Stimulated activated CD8-positive, alpha-beta memory T cell treated with anti-CD3 and anti-CD28 coated beads, Interleukin-7, amount 100 ng/mL, for 1 hour (primary cell): ENCODE measurements at regions not wholly inside any gene's neighbourhood (a gene's known extent, or its start where the extent isn't known, plus 50 kb on each side); places are given as distances from the start of the nearest gene placed in this dataset.
"Not testable (repeated sequence)": the region's sequence is repeated elsewhere in the genome, so short reads cannot be mapped to it uniquely, and the experiment has no call there.

Source experiments
- DNase-seq, 2 donors: peaks; one replicate each; pipeline ENCODE4 v3.0.0-alpha.2; 2020; ENCODE audit warnings: low read depth in 2 of 2

DNA sequence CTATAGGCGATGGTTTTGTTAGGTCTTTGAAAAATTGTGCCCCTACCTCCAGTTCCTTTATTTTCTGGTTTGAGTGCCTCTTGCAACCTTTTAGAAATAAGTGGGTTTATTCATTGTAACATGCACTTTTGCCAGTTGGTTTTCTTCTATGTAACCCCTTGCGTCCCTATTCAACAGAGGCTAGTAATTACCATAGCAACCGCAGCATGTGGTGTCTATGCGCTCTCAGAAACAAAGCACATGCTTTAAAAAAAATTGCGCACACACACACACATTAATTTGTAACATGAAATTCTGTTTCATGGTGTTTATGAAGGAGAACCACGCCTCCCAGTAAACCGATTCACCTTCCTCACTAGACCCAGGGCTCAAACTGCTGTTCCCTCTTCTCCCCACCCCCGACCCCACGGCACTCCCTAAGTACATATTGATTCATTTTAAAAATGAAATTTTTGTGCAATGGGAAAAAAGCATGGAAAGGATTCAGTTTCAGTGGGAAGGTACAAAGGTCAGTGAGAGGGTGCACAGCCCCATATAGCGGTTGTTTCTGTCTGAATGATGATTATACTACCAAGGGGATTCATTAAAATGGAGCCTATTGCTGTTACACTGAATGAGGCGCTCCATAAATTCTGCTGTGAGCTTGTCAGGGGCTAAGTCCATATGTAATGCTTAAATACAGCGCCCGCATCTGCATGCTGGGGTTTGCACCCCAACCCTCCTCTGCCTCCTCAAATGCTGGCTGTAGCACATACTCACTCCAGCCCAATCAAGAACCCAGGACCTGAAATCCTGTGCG, 206.9 kb downstream of the ICOS start:
- no peak for DNase-seq

DNA sequence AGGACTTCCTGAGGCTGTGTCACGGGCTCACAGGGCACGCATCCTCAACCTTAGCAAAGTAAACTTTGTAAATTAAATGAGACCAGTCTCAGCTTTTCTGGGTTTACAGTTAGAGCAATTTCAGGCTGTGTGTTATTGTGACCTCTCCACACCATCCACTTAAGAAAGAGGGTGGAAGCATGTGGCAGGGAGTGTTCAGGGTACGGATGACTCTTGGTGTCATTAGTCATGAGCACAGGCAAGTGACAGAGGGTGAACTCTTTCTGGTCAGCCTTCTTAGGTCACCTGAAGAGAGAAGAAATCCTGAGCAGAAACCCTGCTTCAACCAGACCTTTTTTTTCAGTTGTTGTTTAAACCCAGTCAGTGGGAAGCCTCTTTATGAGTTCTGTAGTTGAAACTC, 207.9 kb downstream of the ICOS start:
- DNase-seq: no peak

DNA sequence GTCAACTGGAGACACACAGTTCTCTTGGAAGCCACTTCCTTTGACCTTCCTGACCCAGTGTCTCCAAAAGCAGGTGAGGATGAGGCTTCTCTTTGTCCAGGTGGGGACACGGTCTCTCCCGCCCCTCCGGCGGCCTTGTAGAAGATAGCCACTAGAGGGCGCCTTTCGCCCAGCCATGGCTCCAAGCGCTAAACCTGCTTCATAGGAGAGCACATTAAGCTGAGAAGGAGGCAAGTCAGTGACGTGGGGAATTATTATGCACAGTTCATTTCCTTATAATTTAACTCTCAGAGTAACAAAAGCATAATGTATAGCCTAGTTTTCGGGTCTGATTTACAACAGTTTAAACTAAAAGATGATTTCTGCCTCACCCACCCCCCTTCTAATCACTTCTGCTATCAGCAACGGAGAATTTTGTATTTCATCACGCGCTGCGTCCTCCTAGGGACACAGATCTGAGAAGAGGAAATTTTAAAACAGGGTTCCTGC, 208.7 kb downstream of the ICOS start:
- peak; percentile 54 to 55 for DNase-seq

DNA sequence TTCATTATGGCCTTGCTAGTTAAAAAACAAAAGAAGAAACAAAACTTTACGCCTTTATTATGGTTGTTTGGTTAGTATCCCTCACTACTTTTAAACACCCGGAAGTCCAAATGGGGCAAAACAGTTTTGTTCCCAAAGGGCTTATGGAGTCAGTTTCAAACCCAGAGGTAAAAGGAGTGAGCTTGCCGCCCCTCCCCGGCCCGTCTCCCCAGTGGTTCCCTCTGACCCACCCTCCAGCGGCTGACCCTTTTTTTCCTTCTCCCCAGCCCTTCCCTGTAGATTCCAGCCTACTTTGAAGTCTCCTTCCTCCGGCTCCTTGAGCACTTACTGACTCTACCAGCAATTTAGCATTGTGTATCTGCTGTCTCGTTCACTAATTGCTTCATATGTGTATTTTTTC, 209.2 kb downstream of the ICOS start:
- DNase-seq: no peak

DNA sequence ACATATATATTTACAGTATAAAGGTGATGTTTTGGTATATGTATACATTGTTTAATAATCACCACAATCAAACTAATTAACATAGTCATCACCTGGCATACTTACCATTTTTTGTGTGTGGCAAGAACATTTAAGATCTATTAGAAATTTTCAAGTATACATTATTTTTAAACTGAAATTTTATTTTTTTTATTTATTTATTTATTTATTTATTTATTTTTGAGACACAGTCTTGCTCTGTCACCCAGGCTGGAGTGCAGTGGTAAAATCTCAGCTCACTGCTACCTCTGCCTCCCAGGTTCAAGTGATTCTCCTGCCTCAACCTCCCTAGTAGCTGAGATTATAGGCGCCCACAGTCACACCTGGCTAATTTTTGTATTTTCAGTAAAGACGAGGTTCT, 210.5 kb downstream of the ICOS start:
- DNase-seq: not testable (repeated sequence)

DNA sequence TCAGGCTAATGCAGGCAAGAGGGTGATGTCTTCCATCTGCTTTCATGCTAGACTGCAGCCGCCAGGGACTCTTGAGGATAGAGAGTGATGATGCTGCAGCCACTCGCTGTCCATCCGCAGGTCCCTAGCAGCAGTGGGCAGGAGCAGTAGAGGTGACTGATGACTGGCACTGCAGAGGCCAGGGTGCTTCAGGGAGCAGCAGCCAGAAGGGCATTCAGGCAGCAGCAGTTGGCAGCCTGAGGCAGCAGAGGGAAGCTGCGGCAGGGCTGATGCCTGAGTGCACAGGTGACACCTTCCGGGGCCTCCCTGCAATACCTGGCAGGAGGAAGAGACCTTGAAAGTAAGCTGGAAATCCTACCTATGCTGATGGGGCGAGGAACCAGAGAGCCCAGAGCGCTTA, 214.2 kb downstream of the ICOS start:
- no peak for DNase-seq

DNA sequence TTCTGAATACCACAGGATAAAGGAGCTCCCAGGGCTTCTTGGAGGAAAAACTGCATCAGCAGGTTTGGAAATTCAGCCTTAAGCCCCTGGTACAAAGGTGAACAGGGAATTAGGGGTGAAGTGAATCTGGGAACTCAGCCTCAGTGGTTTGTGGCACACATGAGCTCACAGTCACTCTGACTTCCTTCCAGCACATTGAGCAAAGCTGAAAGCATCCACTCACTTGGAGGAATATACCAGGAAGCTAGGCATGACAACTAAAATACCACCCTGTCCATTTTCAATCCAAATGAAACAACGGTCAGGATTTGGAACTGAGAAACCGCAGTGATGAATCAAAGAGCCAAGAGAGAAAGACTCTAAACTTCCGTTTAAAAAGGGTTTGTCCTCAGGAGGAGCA, 216.1 kb downstream of the ICOS start:
- DNase-seq: no peak

DNA sequence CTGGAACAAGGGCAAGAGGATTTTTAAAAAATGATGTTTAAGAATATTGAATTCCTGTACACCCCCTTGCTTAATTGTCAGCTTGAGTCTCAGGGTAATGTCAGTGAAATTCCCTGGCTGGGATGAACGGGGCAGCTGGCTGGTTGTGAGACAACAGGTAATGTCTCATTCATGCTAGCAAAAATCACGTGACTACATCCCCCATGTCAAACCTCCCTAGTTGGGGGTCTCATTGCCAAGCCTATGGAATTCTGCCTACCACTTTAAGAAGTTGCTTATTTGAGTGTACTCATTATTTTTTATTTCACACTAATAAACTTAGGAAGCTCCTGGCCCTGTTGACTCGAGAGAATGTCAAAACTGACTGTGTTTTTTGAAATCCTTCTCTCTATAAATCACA, 218.3 kb downstream of the ICOS start:
- no peak for DNase-seq

DNA sequence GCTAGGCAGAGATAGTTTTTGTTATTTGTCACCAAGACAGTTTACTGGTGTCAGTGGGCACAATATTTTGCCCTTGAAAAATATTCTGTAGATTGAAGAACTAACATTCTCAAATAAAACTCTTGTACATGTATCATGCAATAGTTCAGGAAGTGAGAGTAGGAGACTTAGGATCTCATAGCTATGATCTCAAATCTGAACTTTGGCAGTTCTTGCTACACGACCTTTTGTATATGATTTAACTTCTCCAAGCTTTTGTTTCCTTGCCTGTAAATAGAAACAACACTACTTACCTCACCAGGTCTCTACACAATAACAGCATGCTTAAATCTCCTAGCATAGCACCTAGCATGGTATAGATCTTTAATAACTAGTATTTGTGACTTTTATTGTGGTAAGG, 219.9 kb downstream of the ICOS start:
- no peak for DNase-seq

DNA sequence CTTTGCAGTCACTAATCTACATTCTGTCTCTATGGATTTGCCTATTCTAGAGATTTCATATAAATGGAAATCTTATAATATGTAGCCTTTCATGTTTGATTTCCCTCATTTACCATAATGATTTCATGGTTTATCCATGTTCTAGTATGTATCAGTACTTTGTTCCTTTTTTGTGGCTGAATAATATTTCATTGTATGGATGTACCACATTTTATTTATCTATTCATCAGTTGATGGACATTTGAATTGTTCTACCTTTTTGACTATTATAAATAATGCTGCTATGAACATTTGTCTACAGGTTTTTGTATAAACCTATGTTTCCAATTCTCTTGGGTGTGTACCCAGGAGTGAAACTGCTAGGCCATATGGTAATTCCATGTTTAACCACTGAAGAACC, 221.1 kb downstream of the ICOS start:
- DNase-seq: no peak

DNA sequence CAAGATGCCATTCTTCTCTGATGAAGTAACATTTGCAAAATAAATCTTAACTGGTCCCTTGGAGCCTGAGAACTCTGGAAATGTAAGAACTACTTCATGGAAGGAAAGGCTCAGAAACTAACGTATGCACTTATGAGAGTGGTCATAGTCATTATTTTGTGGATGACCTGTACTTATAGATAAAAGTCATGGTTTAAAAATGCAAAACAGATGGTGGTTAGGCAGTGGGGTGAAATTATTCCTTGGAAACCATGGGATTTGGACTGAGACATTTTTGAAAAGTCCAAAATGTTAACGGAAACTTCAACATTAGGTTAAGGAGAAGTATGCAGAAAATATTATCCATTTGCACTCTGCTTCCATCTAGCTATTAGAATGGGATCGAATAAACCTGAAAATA, 223.0 kb downstream of the ICOS start:
- DNase-seq: no peak

DNA sequence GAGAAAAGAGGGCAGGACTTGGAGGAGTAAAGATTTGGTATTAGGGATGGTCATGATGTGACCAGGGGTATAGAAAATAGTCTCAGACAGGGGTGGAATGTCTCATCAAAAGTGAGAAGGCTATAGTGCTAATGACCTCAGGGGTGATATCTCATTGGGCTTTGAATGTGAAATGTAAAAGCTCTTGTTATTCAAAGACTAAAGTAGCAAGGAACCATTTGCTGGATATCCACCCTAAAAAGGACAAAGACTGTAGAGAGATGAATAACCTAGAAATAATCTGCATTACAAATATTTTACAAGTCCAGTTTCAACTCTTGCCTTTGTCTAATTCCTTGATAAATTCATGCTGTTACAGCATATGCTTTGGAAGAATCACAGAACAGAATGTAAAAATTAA, 224.4 kb downstream of the ICOS start:
- no peak for DNase-seq

DNA sequence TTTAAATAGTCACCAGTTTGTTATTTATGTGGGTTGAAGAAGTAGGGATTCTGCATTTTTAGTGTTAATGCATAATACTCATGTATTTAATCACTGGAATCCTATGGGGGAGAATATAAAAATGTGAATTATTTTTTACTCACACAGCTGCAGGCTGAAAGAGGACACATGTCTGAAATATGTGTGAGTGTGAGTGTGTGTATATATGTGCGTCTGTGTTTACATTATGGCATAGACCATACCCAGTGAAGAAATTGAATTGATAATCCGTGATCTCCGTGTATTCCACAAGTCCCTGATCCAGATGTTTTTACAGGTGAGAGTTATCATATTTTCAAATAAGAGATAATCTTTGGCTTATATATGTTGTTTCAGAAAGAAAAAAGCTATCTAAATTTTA, 225.3 kb downstream of the ICOS start:
- DNase-seq: no peak

DNA sequence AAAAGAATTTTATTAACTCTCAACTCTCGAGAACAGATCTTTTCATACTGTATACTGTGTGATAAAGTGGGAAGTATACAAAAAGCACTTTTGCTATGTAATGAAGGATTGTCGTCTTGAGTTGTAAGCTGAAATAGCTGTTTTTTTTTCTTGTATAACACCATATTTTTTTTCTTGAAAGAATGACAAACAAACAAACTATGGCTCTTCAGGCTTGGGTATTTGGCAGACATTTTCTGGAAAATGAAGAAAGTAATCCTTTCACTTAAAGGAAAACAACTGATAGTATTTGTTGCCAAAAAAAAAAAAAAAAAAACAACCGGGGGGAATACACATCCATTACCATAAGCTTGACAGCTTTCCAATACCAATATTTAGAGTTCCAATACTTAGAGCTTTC, 230.4 kb downstream of the ICOS start:
- no peak for DNase-seq

DNA sequence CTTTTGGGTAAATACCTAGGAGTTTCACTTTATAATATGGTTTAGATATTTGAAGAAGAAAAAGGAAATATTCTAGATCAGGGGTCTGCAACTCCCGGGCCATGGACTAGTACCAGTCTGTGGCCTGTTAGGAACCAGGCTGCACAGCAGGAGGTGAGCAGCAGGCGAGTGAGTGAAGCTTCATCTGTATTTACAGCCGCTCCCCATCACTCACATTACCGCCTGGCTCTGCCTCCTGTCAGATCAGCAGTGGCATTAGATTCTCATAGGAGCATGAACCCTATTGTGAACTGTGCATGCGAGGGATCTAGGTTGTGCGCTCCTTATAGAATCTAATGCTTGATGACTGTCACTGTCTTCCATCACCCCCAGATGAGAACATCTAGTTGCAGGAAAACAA, 231.1 kb downstream of the ICOS start:
- not testable (repeated sequence) for DNase-seq

DNA sequence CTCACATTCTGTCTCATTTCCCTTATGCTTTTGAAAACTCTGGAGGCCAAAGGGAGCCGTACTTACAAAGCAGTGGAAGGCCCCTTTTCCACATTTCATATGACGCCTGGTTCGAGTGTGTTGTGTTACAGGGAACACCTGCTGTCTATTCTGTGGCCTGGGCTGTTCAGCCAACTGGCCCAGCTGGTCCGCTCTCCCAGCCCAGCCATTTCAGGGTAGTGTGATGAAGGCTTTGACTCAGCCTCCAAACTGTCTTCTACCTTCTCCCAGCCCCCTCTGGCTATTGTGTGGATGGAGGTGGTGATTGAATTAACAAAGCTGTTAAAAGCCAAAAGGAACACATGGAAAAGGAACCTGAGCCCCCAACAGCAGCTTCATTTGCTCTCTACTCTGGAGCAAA, 233.8 kb downstream of the ICOS start:
- DNase-seq: no peak

DNA sequence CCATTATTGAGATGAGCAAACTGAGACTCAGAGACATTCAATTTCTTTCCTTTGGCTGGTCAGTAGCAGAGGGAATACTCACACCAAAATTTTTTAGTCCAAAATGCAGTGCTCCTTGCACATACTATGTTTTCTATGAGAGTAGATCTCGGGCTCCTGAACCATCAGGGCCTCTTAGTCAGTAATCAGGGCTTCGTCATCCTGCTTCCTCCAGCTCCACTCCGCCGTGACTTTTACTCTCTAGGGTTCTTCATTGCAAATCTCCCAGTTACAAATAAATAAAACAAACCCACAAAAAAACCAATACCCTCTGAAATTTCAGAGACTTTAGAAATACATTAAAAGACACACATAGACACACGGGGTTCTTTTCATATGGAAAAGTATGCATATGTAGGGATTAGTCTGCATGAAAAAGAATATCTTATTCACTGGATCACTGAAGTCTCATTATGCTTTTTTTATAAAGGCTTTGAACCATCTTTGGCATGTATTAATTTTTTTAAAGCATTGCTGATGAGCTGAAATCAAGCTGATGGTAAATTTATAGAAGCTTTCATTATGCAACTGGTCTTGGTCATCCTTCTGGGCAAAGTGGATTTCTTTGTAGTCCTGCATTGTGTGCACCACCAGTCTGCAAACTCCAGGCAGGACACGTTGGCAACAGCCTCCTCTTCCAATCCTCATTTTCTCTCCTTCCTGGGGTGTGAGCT, 235.0 kb downstream of the ICOS start:
- DNase-seq: no peak

DNA sequence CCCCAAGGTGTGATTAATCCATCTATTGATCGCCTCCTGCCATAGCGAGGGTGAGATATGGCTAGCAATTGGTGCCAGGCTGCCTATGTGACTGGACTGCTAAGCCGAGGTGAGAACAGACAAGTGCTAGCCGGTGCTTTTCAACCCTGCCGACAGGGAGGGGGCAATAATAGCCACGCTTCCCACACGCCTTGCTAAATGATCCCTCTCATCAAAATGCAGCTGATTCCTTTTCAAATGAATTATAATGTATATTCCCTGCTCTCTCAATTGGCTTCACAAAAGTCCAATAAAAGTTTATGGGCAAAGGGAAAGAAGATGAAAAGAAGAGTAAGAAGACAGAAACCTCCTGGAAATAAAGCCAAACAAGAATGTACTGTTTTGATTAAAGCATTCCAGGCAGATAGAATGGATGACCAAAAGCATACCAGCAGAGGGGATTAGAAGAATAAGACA, 235.6 kb downstream of the ICOS start:
- DNase-seq: no peak

DNA sequence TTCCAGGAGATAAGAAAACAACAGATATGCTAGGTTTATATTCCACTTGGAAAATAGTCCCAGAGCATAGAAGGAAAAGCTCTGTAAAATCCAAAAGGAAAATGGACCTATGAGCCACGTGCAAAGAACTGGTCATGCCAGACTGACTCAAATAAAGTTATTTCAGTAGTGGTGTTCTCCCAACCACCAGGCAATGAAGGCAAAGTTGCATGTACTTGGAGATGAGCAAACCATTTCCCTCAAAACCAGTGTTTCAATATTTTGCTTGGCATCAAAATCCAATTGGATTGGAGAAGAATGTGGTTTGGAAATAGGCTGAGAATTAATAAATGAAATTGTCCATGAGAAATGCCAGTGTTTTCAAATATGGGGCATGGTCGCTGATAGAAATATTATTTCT, 237.5 kb downstream of the ICOS start:
- DNase-seq: no peak

DNA sequence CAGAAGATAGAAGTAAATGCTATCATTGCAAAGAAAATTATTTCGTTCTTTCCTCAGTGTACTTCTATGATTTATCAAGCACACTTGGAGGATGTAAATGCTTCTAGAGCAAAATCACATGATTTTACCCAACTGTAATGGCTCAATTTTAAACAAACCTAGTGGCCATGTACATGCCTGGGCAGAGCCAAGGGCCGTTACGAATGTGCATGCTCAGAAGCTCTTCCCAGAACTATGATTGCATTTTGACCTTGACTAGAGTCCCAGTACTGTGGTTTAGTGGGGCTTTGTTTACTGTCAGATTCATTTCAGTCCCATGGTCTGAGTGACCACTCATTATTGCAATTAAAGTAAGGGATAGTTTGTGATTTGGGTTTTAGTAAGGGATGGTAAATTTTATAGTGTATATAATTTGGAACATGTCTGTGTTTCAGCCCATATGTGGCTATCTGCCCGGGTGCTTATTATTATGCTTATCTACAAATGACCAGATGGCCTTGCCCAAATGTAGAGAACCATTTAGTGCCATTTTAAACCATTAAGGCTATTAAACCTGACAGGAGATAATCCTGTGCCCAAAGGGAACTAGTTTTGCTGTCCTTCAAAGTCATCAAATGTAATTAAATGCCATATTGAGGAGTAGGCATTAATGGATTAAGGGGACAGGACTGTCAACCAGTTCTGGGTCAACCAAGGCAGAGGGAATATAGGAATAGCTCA, 239.1 kb downstream of the ICOS start:
- DNase-seq: no peak

DNA sequence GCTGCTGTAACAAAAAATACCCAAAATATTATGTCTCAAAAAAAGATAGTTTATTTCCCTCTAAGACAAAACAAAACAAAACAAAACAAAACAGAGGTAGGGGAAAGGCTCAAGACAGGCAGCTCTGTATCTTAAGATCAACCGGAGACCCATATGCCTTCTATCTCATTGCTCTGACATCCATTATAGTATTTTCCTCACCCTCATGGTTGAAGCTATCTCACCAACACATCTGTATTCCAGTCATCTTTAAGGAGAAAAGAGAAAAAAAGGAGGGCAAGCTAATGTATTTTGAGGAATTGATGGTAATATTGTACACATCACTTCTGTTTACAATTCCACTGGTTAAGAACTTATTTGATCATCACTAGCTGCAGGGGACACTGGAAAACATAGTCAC, 239.7 kb downstream of the ICOS start:
- no peak for DNase-seq

DNA sequence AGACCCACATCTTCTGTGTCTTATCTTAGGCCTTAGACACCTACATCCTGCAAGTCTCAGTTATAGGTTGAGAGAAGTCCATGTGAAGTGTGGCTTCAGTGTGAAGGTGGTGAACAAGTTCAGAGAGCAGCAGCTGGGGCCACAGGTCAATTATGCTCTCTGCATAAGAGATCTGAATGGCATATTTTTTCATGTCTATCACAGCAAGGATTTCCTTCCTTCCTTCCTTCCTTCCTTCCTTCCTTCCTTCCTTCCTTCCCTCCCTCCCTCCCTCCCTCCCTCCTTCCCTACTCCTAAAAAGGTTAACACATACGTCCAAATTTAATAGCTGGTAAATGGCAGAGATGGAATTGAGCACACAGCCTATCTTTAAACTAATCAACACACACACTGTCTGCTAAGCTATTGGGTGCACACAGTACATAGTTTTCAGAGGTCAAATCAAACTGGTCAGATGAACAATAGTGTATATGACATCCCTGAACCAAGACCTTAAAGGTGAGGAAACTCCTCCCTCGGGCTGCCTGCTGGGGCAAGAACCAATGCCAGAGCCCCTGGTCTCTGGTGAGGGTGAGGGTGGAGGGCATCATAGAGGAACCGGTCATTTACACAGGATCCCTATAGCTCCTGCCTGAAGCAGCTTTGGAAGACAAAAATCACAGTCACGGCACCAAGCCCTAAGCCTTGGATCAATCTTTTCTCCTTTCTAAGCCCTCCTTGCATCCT, 240.9 kb downstream of the ICOS start:
- no peak for DNase-seq
